ENCODE measurements at regions not wholly inside any gene's neighbourhood (a gene's known extent, or its start where the extent isn't known, plus 50 kb on each side); places are given as distances from the start of the nearest gene placed in this dataset.

DNA sequence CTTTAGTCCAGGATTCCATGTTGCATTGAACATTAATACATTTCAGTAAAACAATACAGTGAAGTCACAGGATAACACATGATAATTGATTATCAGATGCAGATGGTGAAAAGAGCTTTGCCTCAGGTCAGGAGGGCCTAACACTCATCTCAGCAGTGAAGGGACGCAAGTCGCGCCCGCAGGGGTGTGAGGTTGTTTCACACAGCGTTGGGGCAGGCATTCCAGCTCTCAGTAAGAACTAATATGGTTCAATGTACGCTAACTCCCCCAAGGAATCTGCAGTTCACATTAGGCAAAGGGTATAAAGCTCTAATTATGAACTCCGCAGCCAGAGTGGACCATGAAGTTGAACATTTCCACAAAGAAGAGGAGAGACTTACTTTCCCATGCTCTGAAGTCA is 53.1 kb upstream of the ATL2 start:
- no peak overlapping the region for H3K4me3 ChIP-seq (ENCODE audit: insufficient read depth, low read depth, low read length, poor library complexity, severe bottlenecking)
- no peaks in the 10 kb centered on the region for H3K27me3 ChIP-seq (replicated peaks; ENCODE audit: control insufficient read depth, insufficient read depth, low read length, poor library complexity, severe bottlenecking)
- H3K9me3 ChIP-seq (ENCODE audit: control insufficient read depth, low read length): no peaks in the 10 kb centered on the region
- no peaks in the 10 kb centered on the region for H3K36me3 ChIP-seq (ENCODE audit: control insufficient read depth, insufficient read depth, low read length)
- H3K27ac ChIP-seq (ENCODE audit: insufficient read depth, low read length, poor library complexity, severe bottlenecking): no peak overlapping the region
- no peak for DNase-seq
- H3K4me1 ChIP-seq (ENCODE audit: control insufficient read depth, insufficient read depth, low read length, poor library complexity, severe bottlenecking): no peaks in the 10 kb centered on the region

DNA sequence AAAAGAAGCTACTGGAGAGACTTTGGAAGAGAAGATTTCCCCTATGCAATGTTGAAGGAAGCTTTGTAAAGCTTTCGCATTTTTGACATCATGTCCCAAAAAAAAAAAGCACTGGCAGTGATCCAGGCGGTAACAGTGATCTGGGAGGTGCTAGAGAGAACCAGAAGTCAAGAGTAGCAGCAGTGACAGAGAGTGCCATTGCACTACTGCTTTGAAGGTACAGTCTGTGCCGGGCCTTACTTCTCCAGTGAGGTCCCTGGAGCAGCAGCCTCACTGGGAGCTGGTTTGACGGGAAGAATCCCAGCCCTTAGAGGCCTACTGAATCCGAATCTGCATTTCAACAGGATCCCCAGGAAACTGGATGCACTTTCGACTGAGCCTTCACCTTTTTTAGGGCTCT is 50.9 kb upstream of the ATL2 start:
- H3K27ac ChIP-seq (ENCODE audit: insufficient read depth, low read length, poor library complexity, severe bottlenecking): no peak overlapping the region
- DNase-seq: no peak
- no peaks in the 10 kb centered on the region for H3K36me3 ChIP-seq (ENCODE audit: control insufficient read depth, insufficient read depth, low read length)
- no peaks in the 10 kb centered on the region for H3K9me3 ChIP-seq (ENCODE audit: control insufficient read depth, low read length)
- H3K4me1 ChIP-seq (ENCODE audit: control insufficient read depth, insufficient read depth, low read length, poor library complexity, severe bottlenecking): no peaks in the 10 kb centered on the region
- H3K27me3 ChIP-seq (replicated peaks; ENCODE audit: control insufficient read depth, insufficient read depth, low read length, poor library complexity, severe bottlenecking): no peaks in the 10 kb centered on the region
- no peak overlapping the region for H3K4me3 ChIP-seq (ENCODE audit: insufficient read depth, low read depth, low read length, poor library complexity, severe bottlenecking)

DNA sequence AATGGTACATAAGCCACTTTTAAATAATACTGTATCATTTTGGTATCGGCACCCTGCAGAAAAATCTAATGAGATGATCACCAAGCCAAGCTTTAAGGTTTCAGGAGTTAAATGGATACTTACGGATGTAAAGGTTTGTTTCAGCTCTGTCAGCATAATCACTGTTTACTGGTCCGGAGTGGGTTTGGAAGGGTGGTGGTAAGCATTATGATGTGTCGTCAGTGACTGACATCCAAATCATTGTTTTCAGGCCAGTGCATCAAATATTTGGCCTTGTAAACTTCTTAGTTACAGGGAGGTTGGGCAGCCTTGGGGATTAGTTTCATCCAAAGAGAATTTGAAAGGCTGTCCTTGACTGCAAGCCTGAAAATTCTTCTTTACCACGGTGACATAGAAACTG is 50.0 kb upstream of the ATL2 start:
- no peak for DNase-seq
- Histone ChIP-seq H3K36me3 (ENCODE audit: control insufficient read depth, insufficient read depth, low read length) (no peaks in the 10 kb centered on the region), H3K4me3 (ENCODE audit: insufficient read depth, low read depth, low read length, poor library complexity, severe bottlenecking) (no peak overlapping the region), H3K4me1 (ENCODE audit: control insufficient read depth, insufficient read depth, low read length, poor library complexity, severe bottlenecking) (no peaks in the 10 kb centered on the region), H3K27ac (ENCODE audit: insufficient read depth, low read length, poor library complexity, severe bottlenecking) (no peak overlapping the region), H3K9me3 (ENCODE audit: control insufficient read depth, low read length) (no peaks in the 10 kb centered on the region), H3K27me3 (replicated peaks; ENCODE audit: control insufficient read depth, insufficient read depth, low read length, poor library complexity, severe bottlenecking) (no peaks in the 10 kb centered on the region)

Data from effector memory CD4-positive, alpha-beta T cell (primary cell).